Smooth muscle cell (in vitro differentiated cells): ENCODE measurements at regions not wholly inside any gene's neighbourhood (a gene's known extent, or its start where the extent isn't known, plus 50 kb on each side); places are given as distances from the start of the nearest gene placed in this dataset.

ENCODE experiments used
- DNase-seq: peaks from one replicate; lab custom pipeline; 2025; ENCODE audit not compliant: unreplicated experiment; lab: John Stamatoyannopoulos, UW
- H2AFZ ChIP-seq: fragments of 200-600 bp; sonication (generic); 2 replicates; pipeline ENCODE4 v1.6.0; 2016; ENCODE audit warnings: antibody characterized with exemption, low read depth, mild to moderate bottlenecking
- H3F3A ChIP-seq: fragments of 200-600 bp; sonication (generic); 2 replicates; pipeline ENCODE4 v1.6.0; 2017; ENCODE audit warnings: antibody characterized with exemption, low read depth
- H3K27ac ChIP-seq: fragments of 200-600 bp; sonication (generic); 2 replicates; pipeline ENCODE4 v1.5.1; 2016; ENCODE audit warnings: low read depth, mild to moderate bottlenecking
- H3K27me3 ChIP-seq: fragments of 200-600 bp; sonication (generic); 2 replicates; pipeline ENCODE4 v1.6.1; 2016; ENCODE audit warnings: low read depth, mild to moderate bottlenecking
- H3K36me3 ChIP-seq: fragments of 200-600 bp; sonication (generic); 2 replicates; pipeline ENCODE4 v1.5.1; 2016; ENCODE audit warnings: low read depth
- H3K4me1 ChIP-seq: fragments of 200-600 bp; sonication (generic); 2 replicates; pipeline ENCODE4 v1.5.1; 2016; ENCODE audit warnings: low read depth
- H3K4me2 ChIP-seq: fragments of 200-600 bp; sonication (generic); 2 replicates; pipeline ENCODE4 v1.6.0; 2016; ENCODE audit warnings: mild to moderate bottlenecking
- H3K4me3 ChIP-seq: fragments of 200-600 bp; sonication (generic); 2 replicates; pipeline ENCODE4 v1.5.1; 2016; ENCODE audit warnings: mild to moderate bottlenecking
- H3K79me2 ChIP-seq: fragments of 200-600 bp; sonication (generic); 2 replicates; pipeline ENCODE4 v1.6.0; 2016; ENCODE audit warnings: low read depth, mild to moderate bottlenecking
- H3K9ac ChIP-seq: fragments of 200-600 bp; sonication (generic); 2 replicates; pipeline ENCODE4 v1.6.0; 2016; ENCODE audit warnings: low read depth
- H3K9me3 ChIP-seq: fragments of 200-600 bp; sonication (generic); replicated peaks from 2 replicates; pipeline ENCODE4 v1.5.1; 2016; ENCODE audit warnings: low read depth
- H4K20me1 ChIP-seq: fragments of 200-600 bp; sonication (generic); 2 replicates; pipeline ENCODE4 v1.6.0; 2016; ENCODE audit warnings: low read depth
- WGBS: methylation state at CpG from one replicate; pipeline ENCODE4 v1.1.7; 2016; ENCODE audit warnings: low lambda C conversion rate; 5-methylcytosine and 5-hydroxymethylcytosine counted together
- TF ChIP-seq, protein P1 (sequence below): fragments of 200-600 bp; sonication (generic); IDR thresholded peaks from 2 replicates; pipeline ENCODE4 v1.5.1; 2017; ENCODE audit warnings: borderline replicate concordance, mild to moderate bottlenecking, antibody characterized with exemption; ENCODE audit not compliant: insufficient read depth, poor library complexity, severe bottlenecking

DNA sequence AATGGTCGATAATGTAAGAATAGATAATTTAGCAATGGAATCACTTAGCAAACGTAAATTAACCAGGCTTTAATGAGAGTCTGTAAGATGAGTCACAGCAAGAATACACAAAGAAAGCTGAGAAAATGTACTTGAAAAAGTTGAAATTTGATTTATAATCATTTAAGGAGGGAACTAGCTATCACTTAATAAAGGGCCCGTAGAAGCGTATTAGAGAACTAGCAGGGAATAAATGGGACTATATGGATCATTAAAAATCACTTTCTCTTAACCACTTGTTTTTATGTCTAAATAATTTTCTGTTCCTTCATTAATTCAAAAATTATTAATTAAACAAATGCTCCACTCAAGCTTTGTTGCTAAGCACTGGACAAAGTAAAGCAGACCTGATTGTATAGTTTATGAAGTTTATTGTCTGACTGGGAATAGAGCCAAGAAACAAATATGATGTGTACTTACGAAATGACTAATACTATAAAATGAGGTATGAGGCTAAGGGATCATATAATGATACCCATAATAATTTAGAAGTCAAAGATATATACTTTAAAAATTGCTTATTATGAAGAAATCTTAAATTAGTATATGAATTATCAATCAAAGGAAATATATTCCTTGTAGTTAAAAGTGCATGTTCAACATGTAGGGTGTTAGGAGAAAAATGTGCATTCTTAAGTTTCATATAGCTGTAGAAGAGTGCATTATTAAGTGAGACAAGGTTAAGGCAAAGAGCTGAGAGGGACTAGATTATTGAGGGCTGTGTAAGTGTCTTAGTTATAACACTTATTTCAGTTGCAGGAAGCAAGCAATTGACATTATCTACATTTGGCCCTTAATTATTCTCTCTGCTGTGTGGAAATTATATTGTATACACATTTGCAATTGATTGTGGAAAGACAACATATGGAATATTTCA, 196.8 kb downstream of the PRDM9 start:
- Histone ChIP-seq H3K4me3 (no peak overlapping the region), H3K9ac (no peak overlapping the region), H3K27me3 (no peaks in the 10 kb centered on the region), H3K27ac (no peak overlapping the region), H3K79me2 (no peaks in the 10 kb centered on the region), H2AFZ (no peak overlapping the region), H3K4me2 (no peak overlapping the region), H3K4me1 (no peaks in the 10 kb centered on the region), H3K9me3 (no peaks in the 10 kb centered on the region), H3F3A (no peaks in the 10 kb centered on the region), H3K36me3 (no peaks in the 10 kb centered on the region), H4K20me1 (no peaks in the 10 kb centered on the region)
- TF ChIP-seq, protein P1, sequence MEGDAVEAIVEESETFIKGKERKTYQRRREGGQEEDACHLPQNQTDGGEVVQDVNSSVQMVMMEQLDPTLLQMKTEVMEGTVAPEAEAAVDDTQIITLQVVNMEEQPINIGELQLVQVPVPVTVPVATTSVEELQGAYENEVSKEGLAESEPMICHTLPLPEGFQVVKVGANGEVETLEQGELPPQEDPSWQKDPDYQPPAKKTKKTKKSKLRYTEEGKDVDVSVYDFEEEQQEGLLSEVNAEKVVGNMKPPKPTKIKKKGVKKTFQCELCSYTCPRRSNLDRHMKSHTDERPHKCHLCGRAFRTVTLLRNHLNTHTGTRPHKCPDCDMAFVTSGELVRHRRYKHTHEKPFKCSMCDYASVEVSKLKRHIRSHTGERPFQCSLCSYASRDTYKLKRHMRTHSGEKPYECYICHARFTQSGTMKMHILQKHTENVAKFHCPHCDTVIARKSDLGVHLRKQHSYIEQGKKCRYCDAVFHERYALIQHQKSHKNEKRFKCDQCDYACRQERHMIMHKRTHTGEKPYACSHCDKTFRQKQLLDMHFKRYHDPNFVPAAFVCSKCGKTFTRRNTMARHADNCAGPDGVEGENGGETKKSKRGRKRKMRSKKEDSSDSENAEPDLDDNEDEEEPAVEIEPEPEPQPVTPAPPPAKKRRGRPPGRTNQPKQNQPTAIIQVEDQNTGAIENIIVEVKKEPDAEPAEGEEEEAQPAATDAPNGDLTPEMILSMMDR: no peak
- WGBS: 85% methylated on average over 5 of the region's 5 CpGs
- DNase-seq: no peak

DNA sequence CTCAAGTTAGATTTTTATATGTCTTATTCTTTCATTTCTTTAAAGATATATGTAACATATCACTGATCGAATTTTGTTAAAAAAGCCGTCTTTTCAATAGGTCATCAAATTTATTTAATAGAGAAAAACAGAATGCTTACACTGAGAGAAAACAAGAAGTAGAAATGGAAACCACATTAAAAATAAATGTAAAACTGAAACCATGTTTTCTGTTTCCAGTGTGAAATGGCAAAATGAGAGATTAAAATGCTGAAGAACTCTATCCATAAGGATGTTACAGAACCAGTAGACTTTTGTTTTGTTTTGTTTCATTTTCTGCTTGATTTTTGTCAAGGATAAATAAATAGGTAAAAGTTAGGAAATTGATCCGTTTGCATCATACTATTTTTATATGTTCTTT, 210.1 kb downstream of the PRDM9 start:
- DNase-seq: no peak
- Histone ChIP-seq H3K79me2 (no peaks in the 10 kb centered on the region), H3K4me2 (no peak overlapping the region), H4K20me1 (no peaks in the 10 kb centered on the region), H3K27ac (no peak overlapping the region), H3K36me3 (no peaks in the 10 kb centered on the region), H3K27me3 (no peaks in the 10 kb centered on the region), H3F3A (no peaks in the 10 kb centered on the region), H3K9ac (no peak overlapping the region), H3K4me1 (no peaks in the 10 kb centered on the region), H3K9me3 (no peaks in the 10 kb centered on the region), H2AFZ (no peak overlapping the region), H3K4me3 (no peak overlapping the region)
- TF ChIP-seq, protein P1: no peak
- 91% methylated on average over 3 of the region's 3 CpGs for WGBS

DNA sequence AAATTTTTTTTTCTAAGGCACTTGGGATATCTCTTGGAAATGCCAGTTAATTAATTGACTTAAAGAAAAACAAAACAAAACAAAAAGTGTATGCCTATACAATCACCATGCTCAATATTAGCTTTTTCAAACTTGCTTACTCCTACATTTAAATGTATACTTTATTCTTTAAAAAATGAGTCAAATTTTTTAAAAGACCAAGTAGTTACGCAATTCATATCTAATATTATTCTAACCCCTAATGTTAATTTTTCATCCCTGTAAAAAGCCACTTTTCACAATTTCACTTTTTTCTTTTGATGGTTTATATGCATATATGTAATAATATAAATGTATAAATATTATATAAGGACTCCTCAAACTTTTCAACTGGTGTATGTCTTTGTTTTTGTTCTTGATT, 211.2 kb downstream of the PRDM9 start:
- no peak overlapping the region for H2AFZ ChIP-seq
- H3K9ac ChIP-seq: no peak overlapping the region
- H3K27me3 ChIP-seq: no peaks in the 10 kb centered on the region
- TF ChIP-seq, protein P1: no peak
- no peaks in the 10 kb centered on the region for H3F3A ChIP-seq
- WGBS: 95% methylated on average over 1 of the region's 1 CpG
- no peak overlapping the region for H3K27ac ChIP-seq
- no peak for DNase-seq
- no peaks in the 10 kb centered on the region for H3K36me3 ChIP-seq
- no peaks in the 10 kb centered on the region for H3K79me2 ChIP-seq
- H4K20me1 ChIP-seq: no peaks in the 10 kb centered on the region
- H3K9me3 ChIP-seq: no peaks in the 10 kb centered on the region
- no peaks in the 10 kb centered on the region for H3K4me1 ChIP-seq
- H3K4me2 ChIP-seq: no peak overlapping the region
- no peak overlapping the region for H3K4me3 ChIP-seq

DNA sequence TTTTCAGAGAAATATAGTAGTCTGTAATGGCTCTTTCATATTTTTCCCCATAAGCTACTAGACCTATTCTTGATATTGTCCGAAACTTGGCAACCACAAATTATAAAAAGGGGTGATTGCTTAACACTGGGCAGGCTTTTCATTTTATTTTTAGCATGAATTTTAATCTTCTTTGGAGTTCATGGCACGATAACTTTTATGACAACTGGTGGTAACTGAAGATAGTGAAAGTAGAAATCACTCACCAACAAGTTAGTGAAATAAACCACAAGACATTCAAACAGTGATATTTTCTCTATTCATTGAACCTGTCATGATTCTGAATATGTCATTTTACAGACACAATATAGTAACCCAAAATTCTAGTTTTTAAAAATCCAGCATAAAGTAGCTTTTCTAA, 213.9 kb downstream of the PRDM9 start:
- H4K20me1 ChIP-seq: no peaks in the 10 kb centered on the region
- peak overlapping the region; percentile 31 for H2AFZ ChIP-seq
- no peak overlapping the region for H3K27ac ChIP-seq
- H3K27me3 ChIP-seq: no peaks in the 10 kb centered on the region
- no peak overlapping the region for H3K4me2 ChIP-seq
- no peaks in the 10 kb centered on the region for H3K79me2 ChIP-seq
- H3F3A ChIP-seq: no peaks in the 10 kb centered on the region
- TF ChIP-seq, protein P1: no peak
- no peak overlapping the region for H3K9ac ChIP-seq
- no peaks in the 10 kb centered on the region for H3K4me1 ChIP-seq
- 73% methylated on average over 2 of the region's 2 CpGs for WGBS
- H3K9me3 ChIP-seq: no peaks in the 10 kb centered on the region
- no peak for DNase-seq
- H3K4me3 ChIP-seq: no peak overlapping the region
- no peaks in the 10 kb centered on the region for H3K36me3 ChIP-seq
